Fibroblast of skin of abdomen (primary cell): ENCODE measurements at regions not wholly inside any gene's neighbourhood (a gene's known extent, or its start where the extent isn't known, plus 50 kb on each side); places are given as distances from the start of the nearest gene placed in this dataset.
"Not testable (repeated sequence)": the region's sequence is repeated elsewhere in the genome, so short reads cannot be mapped to it uniquely, and the experiment has no call there.

Source experiments
- DNase-seq: peaks from one replicate; pipeline ENCODE4 v3.0.0-alpha.2; 2013

GRCh38 chr7:48832303-48832845 is 92.0 kb upstream of the CDC14C start:
- no peak for DNase-seq

- no peak for DNase-seq
These were observed 87.1 kb upstream of the CDC14C start for GRCh38 chr7:48837266-48837665.

- no peak for DNase-seq
These were observed 85.2 kb upstream of the CDC14C start for GRCh38 chr7:48839108-48839507.

GRCh38 chr7:48841739-48842138 is 82.6 kb upstream of the CDC14C start:
- no peak for DNase-seq

GRCh38 chr7:48847917-48848316 is 76.4 kb upstream of the CDC14C start:
- DNase-seq: no peak

- DNase-seq: not testable (repeated sequence)
These were observed 63.9 kb upstream of the CDC14C start for GRCh38 chr7:48860447-48860846.

GRCh38 chr7:48868916-48869315 is 55.4 kb upstream of the CDC14C start:
- no peak for DNase-seq

- no peak for DNase-seq
These were observed 51.8 kb upstream of the CDC14C start for GRCh38 chr7:48872548-48872947.
